GM23338 (cell line): ENCODE measurements at regions not wholly inside any gene's neighbourhood (a gene's known extent, or its start where the extent isn't known, plus 50 kb on each side); places are given as distances from the start of the nearest gene placed in this dataset.

ENCODE experiments used
- CREB1 ChIP-seq: fragments of 250-450 bp; sonication (Bioruptor Pico); IDR thresholded peaks from 2 replicates; pipeline ENCODE4 v1.5.0; 2020; ENCODE audit warnings: low read depth, mild to moderate bottlenecking, moderate library complexity
- CTCF ChIP-seq, 2 experiments: fragments of 200-600 bp in 1 of 2; sonication (generic) in 1 of 2; conservative IDR thresholded peaks; 2 replicates each; pipeline versions ENCODE4 v1.5.1 to v1.6.1; 2016 to 2017; ENCODE audit warnings: antibody characterized with exemption in 2 of 2, low read depth in 2 of 2, mild to moderate bottlenecking in 2 of 2, moderate library complexity in 1 of 2
- ETS1 ChIP-seq: IDR thresholded peaks from 2 replicates; pipeline ENCODE4 v1.6.1; 2016; ENCODE audit warnings: antibody characterized with exemption
- EZH2 ChIP-seq: fragments of 200-600 bp; sonication (generic); IDR thresholded peaks from one replicate; pipeline ENCODE4 v1.8.0; 2017; ENCODE audit warnings: antibody characterized with exemption, mild to moderate bottlenecking, low read depth; ENCODE audit not compliant: unreplicated experiment
- EZH2phosphoT487 ChIP-seq: fragments of 200-600 bp; sonication (generic); IDR thresholded peaks from one replicate; pipeline ENCODE4 v1.8.1; 2018; ENCODE audit warnings: antibody characterized with exemption; ENCODE audit not compliant: unreplicated experiment
- NANOG ChIP-seq: IDR thresholded peaks from 2 replicates; pipeline ENCODE4 v1.6.1; 2016; ENCODE audit warnings: antibody characterized with exemption, borderline replicate concordance
- POLR2AphosphoS5 ChIP-seq: IDR thresholded peaks from 2 replicates; pipeline ENCODE4 v1.6.1; 2016; ENCODE audit warnings: antibody characterized with exemption, low read depth
- REST ChIP-seq: IDR thresholded peaks from one replicate; pipeline ENCODE4 v1.6.1; 2018; ENCODE audit warnings: antibody characterized with exemption; ENCODE audit not compliant: unreplicated experiment
- ZNF331 ChIP-seq: fragments of 250-450 bp; sonication (Bioruptor Pico); IDR thresholded peaks from 2 replicates; pipeline ENCODE4 v1.5.0; 2020; ENCODE audit warnings: low read depth, mild to moderate bottlenecking, moderate library complexity

GRCh38 chr15:29320420-29320819, 50.8 kb upstream of the NSMCE3 start:
- TF ChIP-seq CTCF (conservative IDR thresholded peaks at IDR 0.05; ENCODE audit: low read depth in 2 of 2), result no peak
- TF ChIP-seq POLR2AphosphoS5, result no peak
- no peak for TF ChIP-seq CREB1 (CRISPR knock-in tag)
- TF ChIP-seq EZH2, result no peak
- no peak for TF ChIP-seq ETS1
- no peak for TF ChIP-seq NANOG
- no peak for TF ChIP-seq EZH2phosphoT487
- TF ChIP-seq REST, result no peak
- TF ChIP-seq ZNF331, result no peak
